Muscle layer of duodenum (tissue), 2 donors: ENCODE measurements at regions not wholly inside any gene's neighbourhood (a gene's known extent, or its start where the extent isn't known, plus 50 kb on each side); places are given as distances from the start of the nearest gene placed in this dataset.

Experiments used
- H3K27ac ChIP-seq: one replicate; pipeline ENCODE4 v1.7.0; 2013; ENCODE audit warnings: mild to moderate bottlenecking, low read length
- H3K27me3 ChIP-seq: one replicate; pipeline ENCODE4 v1.7.0; 2013; ENCODE audit warnings: low read depth, mild to moderate bottlenecking, control low read depth, low read length
- H3K36me3 ChIP-seq, 2 donors: one replicate each; pipeline ENCODE4 v1.7.0; 2013; ENCODE audit warnings: low read length in 2 of 2, control low read depth in 1 of 2, mild to moderate bottlenecking in 1 of 2; ENCODE audit not compliant: insufficient read depth in 2 of 2, control insufficient read depth in 1 of 2
- H3K4me1 ChIP-seq, 2 donors: one replicate each; pipeline ENCODE4 v1.7.0; 2013; ENCODE audit warnings: low read length in 2 of 2, mild to moderate bottlenecking in 2 of 2, control low read depth in 1 of 2, moderate library complexity in 1 of 2; ENCODE audit not compliant: insufficient read depth in 2 of 2, control insufficient read depth in 1 of 2
- H3K4me3 ChIP-seq, 2 donors: one replicate each; pipeline ENCODE4 v1.7.0; 2013; ENCODE audit warnings: low read length in 2 of 2, low read depth in 1 of 2, mild to moderate bottlenecking in 1 of 2
- H3K9me3 ChIP-seq, 2 donors: one replicate each; pipeline ENCODE4 v1.7.0; 2013; ENCODE audit warnings: low read length in 2 of 2, control low read depth in 1 of 2, mild to moderate bottlenecking in 1 of 2; ENCODE audit not compliant: control insufficient read depth in 1 of 2
- donor health status: healthy.

GRCh38 chr13:90562443-90562842 is 785.0 kb upstream of the MIR17HG start:
- Histone ChIP-seq H3K4me1 (no peaks in the 10 kb centered on the region), H3K27ac (no peak overlapping the region), H3K27me3 (no peaks in the 10 kb centered on the region), H3K9me3 (no peaks in the 10 kb centered on the region), H3K36me3 (no peaks in the 10 kb centered on the region), H3K4me3 (no peak overlapping the region)

- no peak overlapping the region for H3K4me3 ChIP-seq
- H3K27ac ChIP-seq = no peak overlapping the region
Observed at GRCh38 chr13:90564096-90564495, 783.4 kb upstream of the MIR17HG start.

GRCh38 chr13:90564566-90564965 is 782.9 kb upstream of the MIR17HG start:
- Histone ChIP-seq H3K36me3 (no peaks in the 10 kb centered on the region), H3K4me3 (no peak overlapping the region), H3K27ac (no peak overlapping the region), H3K27me3 (no peaks in the 10 kb centered on the region), H3K4me1 (no peaks in the 10 kb centered on the region), H3K9me3 (no peaks in the 10 kb centered on the region)

More at GRCh38 chr13:90564096-90564495, 783.4 kb upstream of the MIR17HG start:
- Histone ChIP-seq H3K36me3 (no peaks in the 10 kb centered on the region), H3K4me1 (no peaks in the 10 kb centered on the region), H3K27me3 (no peaks in the 10 kb centered on the region), H3K9me3 (no peaks in the 10 kb centered on the region)

- Histone ChIP-seq H3K27me3 (no peaks in the 10 kb centered on the region), H3K36me3 (no peaks in the 10 kb centered on the region), H3K4me1 (no peaks in the 10 kb centered on the region), H3K4me3 (no peak overlapping the region), H3K27ac (no peak overlapping the region), H3K9me3 (no peaks in the 10 kb centered on the region)
Observed at GRCh38 chr13:90565985-90566713, 781.3 kb upstream of the MIR17HG start.

DNA sequence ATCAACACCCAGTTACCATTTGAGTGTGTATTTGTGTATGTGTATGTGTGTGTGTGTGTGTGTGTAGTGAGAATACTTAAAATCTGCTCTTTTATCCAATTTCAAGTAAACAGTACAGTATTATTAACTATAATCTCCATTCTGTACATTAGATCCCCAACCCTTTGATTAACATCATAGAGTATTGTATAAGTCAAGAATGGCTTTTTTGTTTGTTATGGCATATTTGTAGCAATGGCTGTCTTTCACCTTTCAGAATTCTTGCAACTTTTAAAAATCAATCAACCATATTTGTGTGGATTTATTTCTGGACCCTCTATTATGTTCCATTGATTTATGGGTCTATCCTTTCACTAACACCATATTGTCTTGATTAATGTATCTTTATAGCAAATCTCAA is 779.3 kb upstream of the MIR17HG start:
- H3K4me1 ChIP-seq = no peaks in the 10 kb centered on the region
- no peaks in the 10 kb centered on the region for H3K9me3 ChIP-seq
- no peak overlapping the region for H3K4me3 ChIP-seq
- no peak overlapping the region for H3K27ac ChIP-seq
- H3K27me3 ChIP-seq = no peaks in the 10 kb centered on the region
- H3K36me3 ChIP-seq = no peaks in the 10 kb centered on the region

- Histone ChIP-seq H3K27me3 (no peaks in the 10 kb centered on the region), H3K4me1 (no peaks in the 10 kb centered on the region), H3K27ac (no peak overlapping the region), H3K36me3 (no peaks in the 10 kb centered on the region), H3K4me3 (no peak overlapping the region), H3K9me3 (no peaks in the 10 kb centered on the region)
Observed at GRCh38 chr13:90576067-90576466, 771.4 kb upstream of the MIR17HG start.

- H3K36me3 ChIP-seq = no peaks in the 10 kb centered on the region
- H3K27me3 ChIP-seq = no peaks in the 10 kb centered on the region
- H3K9me3 ChIP-seq = no peaks in the 10 kb centered on the region
- no peak overlapping the region for H3K27ac ChIP-seq
- no peak overlapping the region for H3K4me3 ChIP-seq
- H3K4me1 ChIP-seq = no peaks in the 10 kb centered on the region
Observed at GRCh38 chr13:90577726-90578125, 769.8 kb upstream of the MIR17HG start.

GRCh38 chr13:90585392-90585791 is 762.1 kb upstream of the MIR17HG start:
- no peak overlapping the region for H3K4me3 ChIP-seq
- H3K9me3 ChIP-seq = peaks cover 0 to 4% of the 10 kb centered on the region in 2 donors
- no peaks in the 10 kb centered on the region for H3K27me3 ChIP-seq
- H3K4me1 ChIP-seq = no peaks in the 10 kb centered on the region
- no peaks in the 10 kb centered on the region for H3K36me3 ChIP-seq
- H3K27ac ChIP-seq = no peak overlapping the region

DNA sequence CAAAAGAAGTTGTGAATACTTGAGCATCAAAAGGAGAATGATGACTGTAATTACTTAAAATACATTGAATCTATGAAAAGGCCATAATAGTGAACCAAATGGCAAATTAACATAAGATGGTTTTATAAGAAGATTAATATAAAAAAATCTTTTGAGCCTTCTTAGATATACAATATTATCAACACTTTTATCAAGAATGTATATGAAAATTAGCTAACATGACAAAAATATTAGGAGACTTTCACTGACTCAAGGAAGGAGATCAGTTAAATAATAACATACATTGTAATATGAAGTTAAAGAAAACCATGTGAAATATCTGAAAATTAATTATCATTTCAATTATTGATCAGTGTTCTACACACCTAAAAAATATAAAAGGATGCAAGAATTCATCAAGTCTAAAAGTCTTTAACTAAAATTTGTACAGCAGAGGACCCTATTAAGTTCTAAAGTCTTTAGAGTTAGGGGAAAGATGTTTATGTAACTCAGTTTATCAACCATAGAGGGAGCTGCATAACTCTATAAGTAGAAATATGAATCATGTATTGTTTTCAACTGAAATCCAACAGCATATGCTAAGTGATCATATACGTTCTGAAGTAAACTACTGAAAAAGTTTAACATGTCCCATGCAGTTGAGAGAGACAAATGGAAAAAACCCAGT is 756.1 kb upstream of the MIR17HG start:
- Histone ChIP-seq H3K36me3 (no peaks in the 10 kb centered on the region), H3K9me3 (no peaks in the 10 kb centered on the region), H3K4me3 (no peak overlapping the region), H3K4me1 (no peaks in the 10 kb centered on the region), H3K27ac (no peak overlapping the region), H3K27me3 (no peaks in the 10 kb centered on the region)

GRCh38 chr13:90591927-90592268 is 755.6 kb upstream of the MIR17HG start:
- no peaks in the 10 kb centered on the region for H3K27me3 ChIP-seq
- H3K9me3 ChIP-seq = no peaks in the 10 kb centered on the region
- H3K4me3 ChIP-seq = no peak overlapping the region
- no peaks in the 10 kb centered on the region for H3K4me1 ChIP-seq
- no peaks in the 10 kb centered on the region for H3K36me3 ChIP-seq
- H3K27ac ChIP-seq = no peak overlapping the region

- Histone ChIP-seq H3K36me3 (no peaks in the 10 kb centered on the region), H3K27me3 (no peaks in the 10 kb centered on the region), H3K4me3 (no peak overlapping the region), H3K27ac (no peak overlapping the region), H3K4me1 (no peaks in the 10 kb centered on the region), H3K9me3 (no peaks in the 10 kb centered on the region)
Observed at GRCh38 chr13:90592943-90593342, 754.5 kb upstream of the MIR17HG start.

GRCh38 chr13:90594681-90595080 is 752.8 kb upstream of the MIR17HG start:
- H3K36me3 ChIP-seq = no peaks in the 10 kb centered on the region
- H3K9me3 ChIP-seq = no peaks in the 10 kb centered on the region
- H3K27ac ChIP-seq = no peak overlapping the region
- no peaks in the 10 kb centered on the region for H3K27me3 ChIP-seq
- no peak overlapping the region for H3K4me3 ChIP-seq
- H3K4me1 ChIP-seq = no peaks in the 10 kb centered on the region
